ENCODE measurements at regions not wholly inside any gene's neighbourhood (a gene's known extent, or its start where the extent isn't known, plus 50 kb on each side); places are given as distances from the start of the nearest gene placed in this dataset.

DNA sequence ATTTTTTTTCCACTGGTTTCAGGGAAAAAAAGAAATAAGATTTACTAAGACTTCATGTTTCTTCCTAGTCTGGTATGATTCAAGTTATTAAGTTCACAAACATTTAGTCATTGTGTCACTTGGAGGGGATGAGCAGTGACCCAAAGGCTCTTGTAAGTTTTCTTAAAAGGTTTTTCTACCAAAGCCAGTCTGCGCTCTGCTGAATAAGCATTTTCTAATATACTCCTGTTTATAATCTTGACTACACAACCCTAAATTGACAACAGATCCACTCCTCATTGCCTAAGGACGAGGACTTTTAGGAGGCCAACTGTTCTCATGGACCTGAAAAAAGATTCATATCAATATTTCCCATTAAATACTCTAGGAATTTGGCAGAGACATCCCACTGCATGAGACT lies 161.1 kb upstream of the TLL1 start:
- H3K9me2 ChIP-seq (replicated peaks; ENCODE audit: low read depth, low read length): no peaks in the 10 kb centered on the region
- H3K9ac ChIP-seq (ENCODE audit: low read depth, low read length, poor library complexity, severe bottlenecking): no peak overlapping the region
- H3K79me2 ChIP-seq (ENCODE audit: insufficient read depth, low read length): no peaks in the 10 kb centered on the region
- no peaks in the 10 kb centered on the region for H3K27me3 ChIP-seq (ENCODE audit: insufficient read depth, low read length, poor library complexity, severe bottlenecking)
- H3K9me3 ChIP-seq (ENCODE audit: insufficient read depth, low read depth, low read length): no peaks in the 10 kb centered on the region
- H4K20me1 ChIP-seq (ENCODE audit: insufficient read depth, low read length, poor library complexity, severe bottlenecking): no peaks in the 10 kb centered on the region
- no peak overlapping the region for H3K4me3 ChIP-seq (ENCODE audit: low read length, poor library complexity, severe bottlenecking)
- TF ChIP-seq, protein P1, sequence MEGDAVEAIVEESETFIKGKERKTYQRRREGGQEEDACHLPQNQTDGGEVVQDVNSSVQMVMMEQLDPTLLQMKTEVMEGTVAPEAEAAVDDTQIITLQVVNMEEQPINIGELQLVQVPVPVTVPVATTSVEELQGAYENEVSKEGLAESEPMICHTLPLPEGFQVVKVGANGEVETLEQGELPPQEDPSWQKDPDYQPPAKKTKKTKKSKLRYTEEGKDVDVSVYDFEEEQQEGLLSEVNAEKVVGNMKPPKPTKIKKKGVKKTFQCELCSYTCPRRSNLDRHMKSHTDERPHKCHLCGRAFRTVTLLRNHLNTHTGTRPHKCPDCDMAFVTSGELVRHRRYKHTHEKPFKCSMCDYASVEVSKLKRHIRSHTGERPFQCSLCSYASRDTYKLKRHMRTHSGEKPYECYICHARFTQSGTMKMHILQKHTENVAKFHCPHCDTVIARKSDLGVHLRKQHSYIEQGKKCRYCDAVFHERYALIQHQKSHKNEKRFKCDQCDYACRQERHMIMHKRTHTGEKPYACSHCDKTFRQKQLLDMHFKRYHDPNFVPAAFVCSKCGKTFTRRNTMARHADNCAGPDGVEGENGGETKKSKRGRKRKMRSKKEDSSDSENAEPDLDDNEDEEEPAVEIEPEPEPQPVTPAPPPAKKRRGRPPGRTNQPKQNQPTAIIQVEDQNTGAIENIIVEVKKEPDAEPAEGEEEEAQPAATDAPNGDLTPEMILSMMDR (conservative IDR thresholded peaks at IDR 0.05; ENCODE audit: low read length): no peak
- no peak for TF ChIP-seq EZH2phosphoT487 (IDR thresholded peaks at IDR 0.05; ENCODE audit: borderline replicate concordance)
- H2AFZ ChIP-seq (ENCODE audit: low read length): no peak overlapping the region
- H3K36me3 ChIP-seq (ENCODE audit: insufficient read depth, low read length): no peaks in the 10 kb centered on the region
- no peaks in the 10 kb centered on the region for H3F3A ChIP-seq (ENCODE audit: low read depth)
- H3K4me2 ChIP-seq (ENCODE audit: low read depth, low read length, poor library complexity, severe bottlenecking): no peak overlapping the region
- H3K4me1 ChIP-seq (ENCODE audit: insufficient read depth, low read length, poor library complexity, severe bottlenecking): no peaks in the 10 kb centered on the region

DNA sequence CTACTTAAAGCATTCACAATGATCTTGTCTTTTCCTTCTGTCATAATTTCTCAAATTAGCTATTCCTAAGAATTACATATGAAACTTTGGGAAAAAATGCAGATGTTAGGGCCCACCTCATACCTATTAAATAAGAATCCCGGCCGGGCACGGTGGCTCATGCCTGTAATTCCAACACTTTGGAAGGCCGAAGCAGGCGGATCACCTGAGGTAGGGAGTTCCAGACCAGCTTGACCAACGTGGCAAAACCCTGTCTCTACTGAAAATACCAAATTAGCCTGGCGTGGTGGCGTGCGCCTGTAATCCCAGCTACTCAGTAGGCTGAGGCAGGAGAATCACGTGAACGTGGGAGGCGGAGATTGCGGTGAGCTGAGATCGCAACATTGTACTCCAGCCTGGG lies 158.4 kb upstream of the TLL1 start:
- no peak overlapping the region for H3K9ac ChIP-seq (ENCODE audit: low read depth, low read length, poor library complexity, severe bottlenecking)
- H3K36me3 ChIP-seq (ENCODE audit: insufficient read depth, low read length): no peaks in the 10 kb centered on the region
- H2AFZ ChIP-seq (ENCODE audit: low read length): no peak overlapping the region
- no peaks in the 10 kb centered on the region for H4K20me1 ChIP-seq (ENCODE audit: insufficient read depth, low read length, poor library complexity, severe bottlenecking)
- H3F3A ChIP-seq (ENCODE audit: low read depth): no peaks in the 10 kb centered on the region
- H3K9me3 ChIP-seq (ENCODE audit: insufficient read depth, low read depth, low read length): no peaks in the 10 kb centered on the region
- no peak overlapping the region for H3K4me2 ChIP-seq (ENCODE audit: low read depth, low read length, poor library complexity, severe bottlenecking)
- H3K4me1 ChIP-seq (ENCODE audit: insufficient read depth, low read length, poor library complexity, severe bottlenecking): no peaks in the 10 kb centered on the region
- no peak overlapping the region for H3K4me3 ChIP-seq (ENCODE audit: low read length, poor library complexity, severe bottlenecking)
- no peaks in the 10 kb centered on the region for H3K79me2 ChIP-seq (ENCODE audit: insufficient read depth, low read length)
- H3K9me2 ChIP-seq (replicated peaks; ENCODE audit: low read depth, low read length): no peaks in the 10 kb centered on the region
- no peaks in the 10 kb centered on the region for H3K27me3 ChIP-seq (ENCODE audit: insufficient read depth, low read length, poor library complexity, severe bottlenecking)
- no peak for TF ChIP-seq EZH2phosphoT487 (IDR thresholded peaks at IDR 0.05; ENCODE audit: borderline replicate concordance)
- TF ChIP-seq, protein P1 (conservative IDR thresholded peaks at IDR 0.05; ENCODE audit: low read length): no peak

DNA sequence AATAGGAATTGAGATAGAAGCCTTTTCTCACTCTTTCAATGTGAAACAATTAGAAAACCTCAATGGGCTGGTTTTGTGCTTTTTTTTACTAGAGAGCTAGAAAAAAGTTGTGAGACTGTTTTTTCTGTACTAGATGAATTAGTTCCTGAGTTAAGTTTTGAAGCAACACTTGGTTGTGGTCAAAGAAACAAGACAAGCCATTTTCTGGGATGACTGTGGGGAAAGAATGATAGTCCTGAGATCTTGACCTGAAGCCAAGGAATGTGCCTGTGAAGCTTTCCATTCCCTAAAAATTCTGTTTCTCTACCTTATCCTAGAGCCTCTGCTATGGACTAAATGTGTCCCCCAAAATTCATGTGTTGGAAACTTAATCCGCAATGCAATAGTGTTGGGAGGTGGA lies 157.8 kb upstream of the TLL1 start:
- Histone ChIP-seq H3K4me3 (ENCODE audit: low read length, poor library complexity, severe bottlenecking) (no peak overlapping the region), H3K4me1 (ENCODE audit: insufficient read depth, low read length, poor library complexity, severe bottlenecking) (no peaks in the 10 kb centered on the region), H3K9ac (ENCODE audit: low read depth, low read length, poor library complexity, severe bottlenecking) (no peak overlapping the region), H3K4me2 (ENCODE audit: low read depth, low read length, poor library complexity, severe bottlenecking) (no peak overlapping the region), H2AFZ (ENCODE audit: low read length) (no peak overlapping the region), H3K79me2 (ENCODE audit: insufficient read depth, low read length) (no peaks in the 10 kb centered on the region), H3K9me2 (replicated peaks; ENCODE audit: low read depth, low read length) (no peaks in the 10 kb centered on the region), H3K36me3 (ENCODE audit: insufficient read depth, low read length) (no peaks in the 10 kb centered on the region), H3F3A (ENCODE audit: low read depth) (no peaks in the 10 kb centered on the region), H4K20me1 (ENCODE audit: insufficient read depth, low read length, poor library complexity, severe bottlenecking) (no peaks in the 10 kb centered on the region), H3K9me3 (ENCODE audit: insufficient read depth, low read depth, low read length) (no peaks in the 10 kb centered on the region), H3K27me3 (ENCODE audit: insufficient read depth, low read length, poor library complexity, severe bottlenecking) (no peaks in the 10 kb centered on the region)
- TF ChIP-seq, protein P1 (conservative IDR thresholded peaks at IDR 0.05; ENCODE audit: low read length): no peak
- TF ChIP-seq EZH2phosphoT487 (IDR thresholded peaks at IDR 0.05; ENCODE audit: borderline replicate concordance): no peak
